ENCODE measurements at regions not wholly inside any gene's neighbourhood (a gene's known extent, or its start where the extent isn't known, plus 50 kb on each side); places are given as distances from the start of the nearest gene placed in this dataset.
"Not testable (repeated sequence)": the region's sequence is repeated elsewhere in the genome, so short reads cannot be mapped to it uniquely, and the experiment has no call there.

DNA sequence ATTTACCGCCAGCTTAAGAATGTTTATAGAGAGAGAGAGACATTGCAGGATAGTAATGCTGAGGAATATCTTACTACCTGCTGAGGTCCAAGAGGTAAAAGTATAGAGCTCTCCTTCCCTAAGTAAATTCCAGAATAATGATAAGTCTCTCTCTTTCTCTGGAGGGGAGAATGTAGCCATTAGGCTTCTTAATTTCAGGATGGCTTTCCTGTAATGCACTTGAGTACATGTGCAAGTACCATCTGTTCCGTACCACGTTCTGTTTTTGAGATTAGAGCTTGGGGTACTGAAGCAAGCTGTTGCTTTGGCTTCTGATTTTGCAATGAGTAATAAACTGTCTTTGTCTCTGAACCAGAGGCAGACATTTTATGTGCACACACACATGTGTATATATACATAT is 1314.0 kb downstream of the JRKL start:
- no peak for TF ChIP-seq EZH2phosphoT487 (IDR thresholded peaks at IDR 0.05; ENCODE audit: low read depth)
- TF ChIP-seq, protein P1, sequence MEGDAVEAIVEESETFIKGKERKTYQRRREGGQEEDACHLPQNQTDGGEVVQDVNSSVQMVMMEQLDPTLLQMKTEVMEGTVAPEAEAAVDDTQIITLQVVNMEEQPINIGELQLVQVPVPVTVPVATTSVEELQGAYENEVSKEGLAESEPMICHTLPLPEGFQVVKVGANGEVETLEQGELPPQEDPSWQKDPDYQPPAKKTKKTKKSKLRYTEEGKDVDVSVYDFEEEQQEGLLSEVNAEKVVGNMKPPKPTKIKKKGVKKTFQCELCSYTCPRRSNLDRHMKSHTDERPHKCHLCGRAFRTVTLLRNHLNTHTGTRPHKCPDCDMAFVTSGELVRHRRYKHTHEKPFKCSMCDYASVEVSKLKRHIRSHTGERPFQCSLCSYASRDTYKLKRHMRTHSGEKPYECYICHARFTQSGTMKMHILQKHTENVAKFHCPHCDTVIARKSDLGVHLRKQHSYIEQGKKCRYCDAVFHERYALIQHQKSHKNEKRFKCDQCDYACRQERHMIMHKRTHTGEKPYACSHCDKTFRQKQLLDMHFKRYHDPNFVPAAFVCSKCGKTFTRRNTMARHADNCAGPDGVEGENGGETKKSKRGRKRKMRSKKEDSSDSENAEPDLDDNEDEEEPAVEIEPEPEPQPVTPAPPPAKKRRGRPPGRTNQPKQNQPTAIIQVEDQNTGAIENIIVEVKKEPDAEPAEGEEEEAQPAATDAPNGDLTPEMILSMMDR (IDR thresholded peaks at IDR 0.05; ENCODE audit: low read depth, low read length) = no peak
- Histone ChIP-seq H3K4me1 (ENCODE audit: low read length) (no peaks in the 10 kb centered on the region), H2AFZ (ENCODE audit: low read depth, low read length) (no peak overlapping the region), H4K20me1 (ENCODE audit: insufficient read depth, low read length) (no peaks in the 10 kb centered on the region), H3K9ac (ENCODE audit: low read length) (no peak overlapping the region), H3K36me3 (replicated peaks; ENCODE audit: low read depth, low read length) (no peaks in the 10 kb centered on the region), H3K27me3 (ENCODE audit: low read depth, low read length) (no peaks in the 10 kb centered on the region), H3K4me2 (ENCODE audit: low read length) (no peak overlapping the region), H3K9me3 (ENCODE audit: insufficient read depth, low read length) (no peaks in the 10 kb centered on the region), H3K27ac (ENCODE audit: low read length) (no peak overlapping the region), H3K4me3 (ENCODE audit: low read length) (no peak overlapping the region), H3K79me2 (ENCODE audit: low read length) (no peaks in the 10 kb centered on the region)

DNA sequence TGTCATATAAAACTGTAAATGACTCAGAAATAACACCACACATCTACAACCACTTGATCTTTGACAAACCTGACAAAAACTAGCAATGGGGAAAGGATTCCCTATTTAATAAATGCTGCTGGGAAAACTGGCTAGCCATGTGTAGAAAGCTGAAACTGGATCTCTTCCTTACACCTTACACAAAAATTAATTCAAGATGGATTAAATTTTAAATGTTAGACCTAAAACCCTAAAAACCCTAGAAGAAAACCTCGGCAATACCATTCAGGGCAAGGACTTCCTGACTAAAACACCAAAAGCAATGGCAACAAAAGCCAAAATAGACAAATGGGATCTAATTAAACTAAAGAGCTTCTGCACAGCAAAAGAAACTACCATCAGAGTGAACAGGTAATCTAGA is 1315.3 kb upstream of the CNTN5 start:
- not testable (repeated sequence) for H3K4me1 ChIP-seq (ENCODE audit: low read length); H3K9ac ChIP-seq (ENCODE audit: low read length); H3K4me2 ChIP-seq (ENCODE audit: low read length)

DNA sequence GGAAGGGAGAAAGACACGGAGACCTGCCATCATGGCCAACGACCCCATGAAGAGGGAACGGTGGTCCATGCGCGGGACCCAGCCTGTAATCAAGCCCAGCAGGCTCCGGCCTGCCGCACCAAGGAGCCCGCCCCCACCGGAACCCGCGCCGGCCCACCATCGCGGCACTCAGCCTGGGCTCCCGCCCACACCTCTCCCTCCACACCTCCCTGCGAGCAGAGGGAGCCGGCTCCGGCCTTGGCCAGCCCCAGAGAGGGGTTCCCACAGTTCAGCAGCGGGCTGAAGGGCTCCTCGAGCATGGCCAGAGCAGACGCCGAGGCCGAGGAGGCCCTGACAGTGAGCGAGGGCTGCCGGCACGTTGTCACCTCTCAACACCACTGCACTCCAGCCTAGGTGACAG is 1302.8 kb upstream of the CNTN5 start:
- no peaks in the 10 kb centered on the region for H3K79me2 ChIP-seq (ENCODE audit: low read length)
- no peak overlapping the region for H3K4me2 ChIP-seq (ENCODE audit: low read length)
- no peak overlapping the region for H3K9ac ChIP-seq (ENCODE audit: low read length)
- H3K9me3 ChIP-seq (ENCODE audit: insufficient read depth, low read length) = no peaks in the 10 kb centered on the region
- no peaks in the 10 kb centered on the region for H3K36me3 ChIP-seq (replicated peaks; ENCODE audit: low read depth, low read length)
- H3K4me1 ChIP-seq (ENCODE audit: low read length) = no peaks in the 10 kb centered on the region
- H3K27ac ChIP-seq (ENCODE audit: low read length) = no peak overlapping the region
- no peak overlapping the region for H3K4me3 ChIP-seq (ENCODE audit: low read length)
- H2AFZ ChIP-seq (ENCODE audit: low read depth, low read length) = no peak overlapping the region
- H4K20me1 ChIP-seq (ENCODE audit: insufficient read depth, low read length) = no peaks in the 10 kb centered on the region
- H3K27me3 ChIP-seq (ENCODE audit: low read depth, low read length) = no peaks in the 10 kb centered on the region
- no peak for TF ChIP-seq EZH2phosphoT487 (IDR thresholded peaks at IDR 0.05; ENCODE audit: low read depth)
- TF ChIP-seq, protein P1 (IDR thresholded peaks at IDR 0.05; ENCODE audit: low read depth, low read length) = no peak

More for the DNA sequence above, 1315.3 kb upstream of the CNTN5 start:
- H3K79me2 ChIP-seq (ENCODE audit: low read length); H3K9me3 ChIP-seq (ENCODE audit: insufficient read depth, low read length); H3K27ac ChIP-seq (ENCODE audit: low read length); H2AFZ ChIP-seq (ENCODE audit: low read depth, low read length); H3K4me3 ChIP-seq (ENCODE audit: low read length); H3K27me3 ChIP-seq (ENCODE audit: low read depth, low read length); H3K36me3 ChIP-seq (replicated peaks; ENCODE audit: low read depth, low read length); H4K20me1 ChIP-seq (ENCODE audit: insufficient read depth, low read length): not testable (repeated sequence)

DNA sequence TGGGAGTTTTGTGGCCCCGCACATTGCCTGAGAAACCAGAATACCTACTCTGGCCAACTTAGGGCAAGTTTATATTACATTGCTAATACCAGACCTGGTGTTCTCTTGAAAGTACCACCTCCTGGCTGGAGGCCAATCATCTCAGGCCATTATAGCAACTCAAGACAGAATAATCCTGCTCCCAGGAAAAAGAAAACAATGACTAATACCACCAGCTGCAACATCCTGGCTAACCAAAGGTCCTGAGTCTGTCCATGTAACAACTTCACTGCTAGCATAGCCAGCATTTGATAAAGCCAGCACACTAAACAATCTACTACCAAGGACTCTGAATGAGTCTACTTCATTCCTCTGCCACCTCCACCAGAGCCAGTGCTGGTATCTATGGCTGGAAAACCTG is 1298.7 kb upstream of the CNTN5 start:
- Histone ChIP-seq H3K9me3 (ENCODE audit: insufficient read depth, low read length) (no peaks in the 10 kb centered on the region), H3K79me2 (ENCODE audit: low read length) (no peaks in the 10 kb centered on the region), H3K4me1 (ENCODE audit: low read length) (no peaks in the 10 kb centered on the region), H4K20me1 (ENCODE audit: insufficient read depth, low read length) (no peaks in the 10 kb centered on the region), H3K9ac (ENCODE audit: low read length) (no peak overlapping the region), H3K27ac (ENCODE audit: low read length) (no peak overlapping the region), H3K27me3 (ENCODE audit: low read depth, low read length) (no peaks in the 10 kb centered on the region), H3K36me3 (replicated peaks; ENCODE audit: low read depth, low read length) (no peaks in the 10 kb centered on the region), H2AFZ (ENCODE audit: low read depth, low read length) (no peak overlapping the region), H3K4me2 (ENCODE audit: low read length) (no peak overlapping the region), H3K4me3 (ENCODE audit: low read length) (no peak overlapping the region)
- TF ChIP-seq EZH2phosphoT487 (IDR thresholded peaks at IDR 0.05; ENCODE audit: low read depth) = no peak
- TF ChIP-seq, protein P1 (IDR thresholded peaks at IDR 0.05; ENCODE audit: low read depth, low read length) = no peak

DNA sequence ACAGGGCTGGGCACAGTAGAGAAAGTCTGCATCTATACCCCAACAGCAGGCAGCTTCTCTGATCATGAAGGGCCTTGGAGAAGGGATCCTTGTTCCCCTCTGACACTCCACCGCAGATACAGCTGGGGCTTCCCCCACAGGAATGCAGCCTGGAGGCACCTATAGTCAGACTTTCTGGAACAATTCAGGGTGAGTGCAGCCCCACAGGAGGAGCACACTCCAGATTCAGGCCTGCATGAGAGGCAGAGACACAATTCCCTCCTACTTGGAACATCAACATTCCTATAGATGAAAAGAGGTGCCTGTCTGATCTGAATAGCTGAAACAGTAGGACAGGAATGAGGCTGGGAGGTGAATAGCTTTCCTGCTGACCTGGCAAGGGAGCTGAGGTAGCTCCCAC is 1298.0 kb upstream of the CNTN5 start:
- TF ChIP-seq, protein P1 (IDR thresholded peaks at IDR 0.05; ENCODE audit: low read depth, low read length) = no peak
- no peak for TF ChIP-seq EZH2phosphoT487 (IDR thresholded peaks at IDR 0.05; ENCODE audit: low read depth)
- no peaks in the 10 kb centered on the region for H3K36me3 ChIP-seq (replicated peaks; ENCODE audit: low read depth, low read length)
- H3K4me2 ChIP-seq (ENCODE audit: low read length) = no peak overlapping the region
- no peaks in the 10 kb centered on the region for H3K79me2 ChIP-seq (ENCODE audit: low read length)
- no peaks in the 10 kb centered on the region for H4K20me1 ChIP-seq (ENCODE audit: insufficient read depth, low read length)
- no peak overlapping the region for H3K4me3 ChIP-seq (ENCODE audit: low read length)
- no peaks in the 10 kb centered on the region for H3K4me1 ChIP-seq (ENCODE audit: low read length)
- H3K27ac ChIP-seq (ENCODE audit: low read length) = no peak overlapping the region
- no peaks in the 10 kb centered on the region for H3K9me3 ChIP-seq (ENCODE audit: insufficient read depth, low read length)
- H3K9ac ChIP-seq (ENCODE audit: low read length) = no peak overlapping the region
- H3K27me3 ChIP-seq (ENCODE audit: low read depth, low read length) = no peaks in the 10 kb centered on the region
- H2AFZ ChIP-seq (ENCODE audit: low read depth, low read length) = no peak overlapping the region

Data from OCI-LY3 (cell line).